Small intestine (tissue), 7 donors: ENCODE measurements at regions not wholly inside any gene's neighbourhood (a gene's known extent, or its start where the extent isn't known, plus 50 kb on each side); places are given as distances from the start of the nearest gene placed in this dataset.

Experiments used
- DNase-seq, 2 donors: peaks; one replicate each; pipeline versions ENCODE4 v3.0.0 to v3.0.0-alpha.2; 2013
- FAIRE-seq: peaks from 2 replicates; lab custom pipeline; 2012; peaks lifted over from hg19 to GRCh38; lab: Jason Lieb, UNC
- H3K27ac ChIP-seq, 3 donors: one replicate each; pipeline ENCODE4 v1.5.1; 2013; ENCODE audit warnings: low read length in 2 of 3, mild to moderate bottlenecking in 2 of 3, control low read depth in 1 of 3, inconsistent platforms in 1 of 3, low read depth in 1 of 3, moderate library complexity in 1 of 3
- H3K27me3 ChIP-seq, 3 donors: one replicate each; pipeline ENCODE4 v1.6.1; 2013; ENCODE audit warnings: low read length in 3 of 3, inconsistent platforms in 1 of 3; ENCODE audit not compliant: control insufficient read depth in 3 of 3, insufficient read depth in 3 of 3
- H3K36me3 ChIP-seq, 3 donors: one replicate each; pipeline ENCODE4 v1.6.1; 2013; ENCODE audit warnings: low read length in 3 of 3, inconsistent platforms in 1 of 3, low read depth in 1 of 3, mild to moderate bottlenecking in 1 of 3, moderate library complexity in 1 of 3; ENCODE audit not compliant: control insufficient read depth in 3 of 3, insufficient read depth in 2 of 3
- H3K4me1 ChIP-seq, 3 donors: one replicate each; pipeline ENCODE4 v1.6.1; 2013; ENCODE audit warnings: low read length in 2 of 3, inconsistent platforms in 1 of 3, low read depth in 1 of 3, mild to moderate bottlenecking in 1 of 3, moderate library complexity in 1 of 3; ENCODE audit not compliant: control insufficient read depth in 3 of 3, insufficient read depth in 2 of 3
- H3K4me3 ChIP-seq, 3 donors: one replicate each; pipeline ENCODE4 v1.5.1; 2013; ENCODE audit warnings: low read length in 3 of 3, control low read depth in 1 of 3, inconsistent platforms in 1 of 3, low read depth in 1 of 3, mild to moderate bottlenecking in 1 of 3, moderate library complexity in 1 of 3
- H3K9me3 ChIP-seq, 2 donors: one replicate each; pipeline ENCODE4 v1.6.1; 2013; ENCODE audit warnings: low read depth in 1 of 2, low read length in 1 of 2; ENCODE audit not compliant: control insufficient read depth in 2 of 2, insufficient read depth in 1 of 2
- WGBS, 3 donors: extraction: QIAGEN DNeasy Blood & Tissue Kit; methylation state at CpG; one replicate each; pipeline ENCODE4 v1.1.7; 2013; 5-methylcytosine and 5-hydroxymethylcytosine counted together
- donor health status: healthy with polysubstance abuse.
- donor health status: control.
- donor health status: control.
- donor health status: Bipolar disorder and iron deficiency.
- donor health status: healthy.

DNA sequence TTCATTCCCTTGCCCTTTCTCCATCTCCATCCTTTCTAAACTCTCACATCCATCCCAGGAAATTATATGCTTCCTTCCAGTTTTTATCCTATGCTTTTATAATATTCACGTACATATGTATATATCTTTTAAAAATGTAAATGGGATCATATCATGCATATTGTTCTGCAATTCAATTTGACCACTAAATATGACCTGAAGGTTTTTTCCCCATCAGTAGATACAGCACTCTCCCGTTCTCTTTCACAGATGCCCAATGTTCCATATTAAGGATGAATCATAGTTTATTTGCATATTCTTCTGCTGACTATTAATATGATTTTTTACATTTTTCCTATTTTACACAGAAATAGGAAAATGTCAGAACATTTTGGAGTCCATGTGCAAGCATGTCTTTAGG is 213.3 kb upstream of the PARD3B start:
- no peaks in the 10 kb centered on the region for H3K9me3 ChIP-seq
- DNase-seq (no peak), FAIRE-seq (no peak)
- no peaks in the 10 kb centered on the region for H3K4me1 ChIP-seq
- no peak overlapping the region for H3K4me3 ChIP-seq
- 73 to 86% (median 80%) methylated on average over 2 of the region's 2 CpGs for WGBS, 3 donors
- H3K27ac ChIP-seq = no peak overlapping the region
- H3K36me3 ChIP-seq = no peaks in the 10 kb centered on the region
- no peaks in the 10 kb centered on the region for H3K27me3 ChIP-seq

DNA sequence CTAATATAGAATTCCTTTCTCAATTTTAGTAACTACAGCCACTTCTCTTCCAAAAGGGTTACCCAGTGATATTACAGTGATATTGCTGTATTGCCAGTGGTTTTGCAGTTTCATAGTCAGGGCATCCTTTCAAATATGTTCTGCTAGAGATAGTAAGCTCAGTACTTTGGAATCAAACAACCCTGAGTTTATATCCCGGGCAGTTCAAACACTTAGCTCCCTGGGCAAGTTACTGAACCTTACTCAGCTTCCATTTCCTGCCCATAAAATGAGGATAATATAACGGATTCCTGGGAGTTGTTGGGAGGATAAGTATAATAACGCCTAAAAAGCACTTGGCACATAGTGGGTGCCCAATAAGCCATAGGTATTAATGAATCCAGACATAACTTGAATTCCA is 212.6 kb upstream of the PARD3B start:
- Histone ChIP-seq H3K36me3 (no peaks in the 10 kb centered on the region), H3K27me3 (no peaks in the 10 kb centered on the region), H3K4me1 (no peaks in the 10 kb centered on the region), H3K27ac (no peak overlapping the region), H3K9me3 (no peaks in the 10 kb centered on the region), H3K4me3 (no peak overlapping the region)
- DNase-seq (peak; percentile 21 to 49), FAIRE-seq (no peak)
- WGBS, 3 donors = 30 to 67% (median 36%) methylated on average over 3 of the region's 3 CpGs

DNA sequence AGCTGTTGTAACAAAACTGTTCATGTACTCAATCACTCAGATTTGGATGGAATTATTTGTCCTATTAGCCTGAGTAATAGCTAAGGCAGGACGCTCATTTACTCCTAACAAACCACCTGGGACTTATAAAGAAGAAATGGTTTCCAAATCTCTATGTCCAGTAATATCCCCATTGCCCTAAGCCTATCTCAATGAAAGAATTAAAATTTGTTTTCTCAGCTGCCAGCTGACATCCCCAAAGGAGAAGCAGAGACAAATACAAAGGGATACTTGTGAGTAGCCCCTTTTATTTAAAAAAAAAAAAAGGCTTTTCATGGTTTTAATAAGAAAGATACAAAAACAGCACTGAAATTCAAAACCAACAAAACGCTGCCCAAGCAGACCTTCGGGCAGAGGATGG is 211.4 kb upstream of the PARD3B start:
- FAIRE-seq (no peak), DNase-seq (no peak)
- no peaks in the 10 kb centered on the region for H3K4me1 ChIP-seq
- no peak overlapping the region for H3K4me3 ChIP-seq
- WGBS, 3 donors = 89 to 95% (median 91%) methylated on average over 3 of the region's 3 CpGs
- H3K27me3 ChIP-seq = no peaks in the 10 kb centered on the region
- H3K9me3 ChIP-seq = no peaks in the 10 kb centered on the region
- H3K36me3 ChIP-seq = no peaks in the 10 kb centered on the region
- H3K27ac ChIP-seq = no peak overlapping the region

DNA sequence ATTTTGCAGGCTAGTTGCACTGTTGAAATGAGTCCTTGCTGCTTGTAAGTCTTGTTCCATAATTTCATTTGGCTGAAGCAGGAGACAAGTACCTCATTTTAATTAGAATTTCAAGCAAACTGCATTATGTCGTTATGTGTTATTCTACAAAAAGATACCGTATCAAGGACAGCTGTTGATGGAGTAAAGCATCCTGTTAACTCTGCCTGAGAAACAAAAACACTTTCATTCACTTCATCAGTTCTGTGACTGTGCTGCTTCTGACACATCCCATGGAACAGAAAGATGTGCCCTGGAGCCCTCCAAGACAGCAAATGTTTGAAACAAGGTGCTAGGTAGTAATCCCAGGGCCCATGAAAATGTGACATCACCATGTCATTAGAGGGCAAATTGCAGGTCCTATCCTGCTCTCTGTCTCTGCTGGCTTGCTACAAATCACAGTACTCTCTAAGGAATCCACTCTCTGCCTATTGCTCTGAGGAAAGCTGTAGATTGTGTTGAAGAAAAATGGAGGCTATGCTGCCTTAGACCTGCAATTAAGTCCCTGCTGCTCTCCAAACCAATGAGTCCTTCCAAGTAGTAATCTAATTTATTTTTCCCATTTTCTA is 209.7 kb upstream of the PARD3B start:
- Histone ChIP-seq H3K9me3 (no peaks in the 10 kb centered on the region), H3K4me3 (no peak overlapping the region), H3K36me3 (no peaks in the 10 kb centered on the region), H3K27me3 (no peaks in the 10 kb centered on the region), H3K27ac (no peak overlapping the region), H3K4me1 (no peaks in the 10 kb centered on the region)
- FAIRE-seq (no peak), DNase-seq (no peak)
- 78 to 91% (median 84%) methylated on average over 2 of the region's 2 CpGs for WGBS, 3 donors

DNA sequence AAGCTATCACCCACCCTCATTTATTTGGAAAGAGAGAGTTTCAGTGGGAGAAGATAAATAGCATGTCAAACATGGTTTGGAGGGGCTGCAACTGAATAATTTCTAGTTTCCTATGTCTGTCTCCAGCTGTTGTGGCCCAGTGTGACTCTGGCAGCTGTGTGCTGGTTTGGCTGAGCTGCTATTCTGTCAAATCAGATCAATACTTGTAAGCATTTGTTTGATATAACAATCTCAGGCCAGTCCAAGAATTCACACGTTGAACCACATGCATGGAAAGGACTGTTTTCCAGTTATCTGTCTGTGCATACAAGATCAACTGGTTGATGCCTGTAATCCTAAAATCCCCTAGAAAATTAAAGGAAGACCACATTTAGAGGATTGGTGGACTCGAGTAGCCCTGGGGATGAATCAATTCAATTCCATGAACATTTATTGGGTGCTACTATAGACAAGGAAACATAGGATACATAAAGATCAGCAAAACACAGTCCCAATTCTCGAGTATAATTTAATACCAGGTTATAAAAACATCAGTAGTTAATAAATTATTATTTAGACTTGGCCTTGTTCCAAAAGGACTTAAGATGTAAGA is 209.0 kb upstream of the PARD3B start:
- DNase-seq (no peak), FAIRE-seq (no peak)
- WGBS, 3 donors = 15 to 33% (median 15%) methylated on average over 3 of the region's 3 CpGs
- Histone ChIP-seq H3K4me1 (no peaks in the 10 kb centered on the region), H3K4me3 (no peak overlapping the region), H3K27ac (no peak overlapping the region), H3K9me3 (no peaks in the 10 kb centered on the region), H3K27me3 (no peaks in the 10 kb centered on the region), H3K36me3 (no peaks in the 10 kb centered on the region)

DNA sequence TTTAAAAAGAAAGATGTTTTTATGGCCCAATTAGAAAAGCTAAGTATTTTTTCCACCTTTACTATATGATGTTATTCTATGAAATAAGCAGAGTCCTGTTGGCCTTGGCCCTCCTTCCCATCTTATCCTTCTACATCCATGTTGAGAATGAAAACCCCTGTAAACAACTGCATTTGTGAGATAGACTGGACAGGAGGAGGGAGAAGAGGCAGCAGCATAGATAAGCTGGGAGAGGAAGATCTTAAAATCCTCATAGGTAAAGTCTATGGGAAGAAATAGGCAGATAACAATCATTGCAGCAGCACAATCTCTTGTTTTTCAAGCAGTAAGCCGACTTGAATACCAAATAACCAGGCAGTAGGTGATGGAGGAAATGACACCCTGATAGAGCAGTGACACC is 207.6 kb upstream of the PARD3B start:
- Histone ChIP-seq H3K36me3 (no peaks in the 10 kb centered on the region), H3K9me3 (no peaks in the 10 kb centered on the region), H3K27ac (no peak overlapping the region), H3K27me3 (no peaks in the 10 kb centered on the region), H3K4me1 (no peaks in the 10 kb centered on the region), H3K4me3 (no peak overlapping the region)
- no peak for DNase-seq
- no peak for FAIRE-seq
- 88 to 94% (median 89%) methylated on average over 1 of the region's 1 CpG for WGBS, 3 donors

DNA sequence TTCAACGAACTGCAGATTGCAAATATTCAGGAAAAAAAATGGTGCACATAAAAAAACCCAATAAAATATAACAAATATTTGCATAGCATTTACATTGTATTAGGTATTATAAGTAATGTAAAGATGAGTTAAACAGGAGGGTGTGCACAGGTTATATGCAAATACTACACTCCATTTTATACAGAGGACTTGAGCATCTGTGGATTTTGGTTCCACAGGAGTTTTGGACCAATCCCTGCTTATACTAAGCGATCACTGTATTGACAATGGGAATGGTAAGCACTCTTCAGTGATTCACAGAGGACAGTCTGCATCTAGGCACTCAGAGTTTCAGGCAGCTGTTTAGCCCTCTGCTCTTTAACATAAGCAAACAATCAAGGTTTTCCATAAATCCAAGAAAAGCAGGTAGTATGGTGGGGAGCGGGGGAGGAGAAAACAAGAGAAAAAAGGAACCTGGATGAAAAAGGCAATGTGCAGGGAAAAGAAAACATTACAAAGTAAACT is 206.0 kb upstream of the PARD3B start:
- 84 to 89% (median 85%) methylated on average over 3 of the region's 3 CpGs for WGBS, 3 donors
- no peak for FAIRE-seq
- Histone ChIP-seq H3K9me3 (peaks cover 0 to 8% of the 10 kb centered on the region in 2 donors), H3K27me3 (no peaks in the 10 kb centered on the region), H3K4me1 (peaks cover 0 to under 1% (median 0%) of the 10 kb centered on the region in 3 donors), H3K36me3 (no peaks in the 10 kb centered on the region), H3K27ac (no peak overlapping the region), H3K4me3 (no peak overlapping the region)
- DNase-seq = no peak

DNA sequence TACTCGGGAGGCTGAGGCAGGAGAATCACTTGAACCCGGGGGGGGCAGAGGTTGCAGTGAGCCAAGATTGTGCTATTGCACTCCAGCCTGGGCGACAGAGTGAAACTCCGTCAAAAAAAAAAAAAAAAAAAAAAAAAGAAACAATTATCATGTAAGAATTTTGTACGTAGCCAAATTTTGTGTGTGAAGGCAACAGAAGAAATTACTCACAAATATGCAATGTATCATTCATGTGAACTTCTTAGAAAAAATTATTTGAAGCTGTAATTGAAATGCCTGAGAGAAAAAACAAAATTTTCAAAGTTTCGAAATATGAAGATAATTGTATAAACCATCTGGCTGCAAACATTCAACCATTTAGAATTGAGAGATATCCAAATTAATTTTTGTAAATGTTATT is 204.8 kb upstream of the PARD3B start:
- no peak for DNase-seq
- WGBS, 3 donors = 83 to 86% (median 84%) methylated on average over 6 of the region's 6 CpGs
- no peak for FAIRE-seq

More for the DNA sequence above, 204.8 kb upstream of the PARD3B start:
- Histone ChIP-seq H3K4me3 (no peak overlapping the region), H3K27ac (no peak overlapping the region), H3K9me3 (peaks cover 0 to 14% of the 10 kb centered on the region in 2 donors), H3K4me1 (peaks cover 0 to 2% (median 0%) of the 10 kb centered on the region in 3 donors), H3K27me3 (no peaks in the 10 kb centered on the region), H3K36me3 (no peaks in the 10 kb centered on the region)
